Mucosa of descending colon (tissue), 3 donors: ENCODE measurements at regions not wholly inside any gene's neighbourhood (a gene's known extent, or its start where the extent isn't known, plus 50 kb on each side); places are given as distances from the start of the nearest gene placed in this dataset.

Experiments used
- ATAC-seq: fragments of 200-7000 bp; cut with Tn5 transposase; one replicate; pipeline ENCODE4 v1.9.1; 2020; ENCODE audit warnings: mild to moderate bottlenecking, moderate library complexity
- DNase-seq, 3 donors: peaks; one replicate each; pipeline ENCODE4 v3.0.0-alpha.2; 2020
- H3K36me3 ChIP-seq: fragments of 200-600 bp; one replicate; pipeline ENCODE4 v1.8.0; 2021; ENCODE audit warnings: low read depth, mild to moderate bottlenecking
- H3K4me1 ChIP-seq: fragments of 200-600 bp; one replicate; pipeline ENCODE4 v1.8.0; 2021; ENCODE audit warnings: low read depth, mild to moderate bottlenecking
- H3K4me3 ChIP-seq: fragments of 200-600 bp; one replicate; pipeline ENCODE4 v1.8.0; 2021; ENCODE audit warnings: mild to moderate bottlenecking
- H3K9me3 ChIP-seq: fragments of 200-600 bp; one replicate; pipeline ENCODE4 v1.8.0; 2021; ENCODE audit warnings: mild to moderate bottlenecking
- CTCF ChIP-seq: fragments of 200-600 bp; IDR thresholded peaks from one replicate; pipeline ENCODE4 v1.8.0; 2022; ENCODE audit warnings: antibody characterized with exemption, mild to moderate bottlenecking
- intact Hi-C, 2 donors: fragments of 100-400 bp; cut with DNase I in 1 of 2; cut with micrococcal nuclease in 1 of 2; formaldehyde crosslinking; loops; one replicate each; pipeline versions ENCODE4 v1.11.0 to v1.11.1; 2022; cut with DNase I, micrococcal nuclease
- donor health status: DM: no; HTN: no; CAD: no; lungs with moderate emphysema.
- donor health status: DM: no; HTN: no; CAD: no.
- donor health status: DM: no; HTN: yes; CAD: no.

DNA sequence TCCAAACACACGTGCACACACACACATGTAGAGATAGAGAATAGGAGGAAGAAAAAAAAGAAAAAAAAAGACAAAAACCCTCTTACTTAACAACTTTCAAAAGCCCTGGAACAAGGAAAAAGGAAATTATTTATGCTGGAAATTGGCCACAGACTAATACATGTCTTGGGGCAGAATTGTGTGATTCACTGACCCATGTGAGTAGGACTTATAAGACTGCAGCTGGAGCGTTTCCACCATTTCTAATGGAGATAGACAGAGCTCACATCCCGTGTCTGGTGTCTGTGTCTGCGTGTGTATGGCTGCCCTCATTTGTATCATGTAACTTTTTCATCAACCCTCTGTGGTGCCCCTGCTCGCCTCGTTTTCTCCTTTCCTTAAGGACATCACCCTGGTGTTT is 99.8 kb upstream of the PDE10A start:
- Histone ChIP-seq H3K4me3 (no peak overlapping the region), H3K36me3 (no peaks in the 10 kb centered on the region), H3K4me1 (no peaks in the 10 kb centered on the region), H3K9me3 (peaks cover 2% of the 10 kb centered on the region)
- intact Hi-C loops, result no loop called here
- TF ChIP-seq CTCF, result no peak
- no peak for DNase-seq
- no peak for ATAC-seq

DNA sequence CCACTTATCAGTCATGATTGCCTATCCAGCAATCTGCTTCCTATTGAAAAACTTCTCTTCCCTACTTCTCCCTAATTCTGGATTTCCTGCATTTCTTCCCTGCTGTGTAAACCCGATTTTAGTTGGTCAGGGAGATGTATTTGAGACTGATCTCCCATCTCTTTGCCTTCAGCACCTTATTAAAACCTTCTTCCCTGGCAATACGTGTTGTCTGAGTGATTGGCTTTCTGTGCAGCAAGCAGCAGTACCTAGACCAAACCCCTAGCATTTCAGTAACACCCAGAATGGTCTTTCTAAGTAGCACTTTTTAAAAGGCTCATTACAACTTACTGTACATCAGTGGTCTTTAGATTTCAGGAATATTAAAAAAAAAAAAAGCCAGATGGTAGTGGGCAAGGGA is 99.1 kb upstream of the PDE10A start:
- DNase-seq, result no peak
- Histone ChIP-seq H3K4me1 (no peaks in the 10 kb centered on the region), H3K9me3 (peaks cover 2% of the 10 kb centered on the region), H3K4me3 (no peak overlapping the region), H3K36me3 (no peaks in the 10 kb centered on the region)
- ATAC-seq, result no peak
- intact Hi-C loops, result no loop called here
- no peak for TF ChIP-seq CTCF

DNA sequence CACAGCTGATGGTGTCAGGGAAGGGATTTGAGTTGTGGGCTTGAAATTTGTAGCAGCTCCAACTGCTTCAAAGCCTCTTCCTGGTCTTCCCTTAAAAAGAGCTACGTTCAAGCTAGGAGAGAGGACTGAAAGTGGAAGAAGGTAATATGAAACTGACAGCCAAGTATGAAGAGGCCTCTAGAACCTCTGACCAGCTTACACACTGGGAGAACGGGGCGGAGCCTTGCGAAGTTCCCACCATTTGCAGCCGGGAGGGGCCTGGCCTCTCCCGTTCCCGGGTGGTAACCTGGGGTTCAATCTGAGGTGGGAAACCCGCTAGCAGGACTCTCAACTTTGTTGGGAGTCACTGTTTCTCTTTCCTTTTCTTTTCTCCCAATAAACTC is 97.8 kb upstream of the PDE10A start:
- Histone ChIP-seq H3K4me1 (no peaks in the 10 kb centered on the region), H3K36me3 (no peaks in the 10 kb centered on the region), H3K9me3 (peaks cover 2% of the 10 kb centered on the region), H3K4me3 (no peak overlapping the region)
- DNase-seq (no peak), ATAC-seq (no peak)
- no peak for TF ChIP-seq CTCF
- intact Hi-C loops, result no loop called here

GRCh38 chr6:165760126-165760802 is 97.2 kb upstream of the PDE10A start:
- ATAC-seq, result no peak
- intact Hi-C loops, result no loop called here
- Histone ChIP-seq H3K9me3 (peaks cover 2% of the 10 kb centered on the region), H3K36me3 (no peaks in the 10 kb centered on the region), H3K4me1 (no peaks in the 10 kb centered on the region), H3K4me3 (no peak overlapping the region)
- DNase-seq, result no peak
- no peak for TF ChIP-seq CTCF

- intact Hi-C loops, result no loop called here
- peaks cover 2% of the 10 kb centered on the region for H3K9me3 ChIP-seq
- no peaks in the 10 kb centered on the region for H3K4me1 ChIP-seq
- DNase-seq, result no peak
- no peak for ATAC-seq
- no peak for TF ChIP-seq CTCF
- no peak overlapping the region for H3K4me3 ChIP-seq
- no peaks in the 10 kb centered on the region for H3K36me3 ChIP-seq
Measured at GRCh38 chr6:165758441-165758840, 95.4 kb upstream of the PDE10A start.

GRCh38 chr6:165755583-165755982 is 92.5 kb upstream of the PDE10A start:
- Histone ChIP-seq H3K9me3 (no peaks in the 10 kb centered on the region), H3K4me3 (no peak overlapping the region), H3K4me1 (no peaks in the 10 kb centered on the region), H3K36me3 (no peaks in the 10 kb centered on the region)
- intact Hi-C loops, result no loop called here
- DNase-seq, result no peak
- no peak for TF ChIP-seq CTCF
- ATAC-seq, result no peak
